Astrocyte (in vitro differentiated cells and primary cell): ENCODE measurements at regions not wholly inside any gene's neighbourhood (a gene's known extent, or its start where the extent isn't known, plus 50 kb on each side); places are given as distances from the start of the nearest gene placed in this dataset.

Experiments used
- DNase-seq: peaks from one replicate; pipeline ENCODE4 v3.0.0-alpha.2; 2010; ENCODE audit warnings: low read depth
- FAIRE-seq: peaks from 2 replicates; lab custom pipeline; 2011; peaks lifted over from hg19 to GRCh38; lab: Jason Lieb, UNC
- H2AFZ ChIP-seq: 2 replicates; pipeline ENCODE4 v1.6.0; 2012; ENCODE audit warnings: low read depth, low read length, inconsistent platforms
- H3K27ac ChIP-seq: 2 replicates; pipeline ENCODE4 v1.5.1; 2011; ENCODE audit warnings: low read depth, low read length, inconsistent platforms
- H3K27me3 ChIP-seq: 2 replicates; pipeline ENCODE4 v1.6.0; 2011; ENCODE audit warnings: low read length, inconsistent platforms; ENCODE audit not compliant: insufficient read depth
- H3K36me3 ChIP-seq: 2 replicates; pipeline ENCODE4 v1.5.1; 2011; ENCODE audit warnings: low read length, inconsistent platforms; ENCODE audit not compliant: insufficient read depth
- H3K4me1 ChIP-seq: 2 replicates; pipeline ENCODE4 v1.5.1; 2011; ENCODE audit warnings: low read length, inconsistent platforms; ENCODE audit not compliant: insufficient read depth
- H3K4me2 ChIP-seq: 2 replicates; pipeline ENCODE4 v1.6.0; 2012; ENCODE audit warnings: low read length, inconsistent platforms
- H3K4me3 ChIP-seq: 2 replicates; pipeline ENCODE4 v1.5.1; 2011; ENCODE audit warnings: low read depth, mild to moderate bottlenecking, low read length, inconsistent platforms; ENCODE audit not compliant: insufficient read depth
- H3K79me2 ChIP-seq: 2 replicates; pipeline ENCODE4 v1.6.0; 2012; ENCODE audit warnings: mild to moderate bottlenecking, low read length, inconsistent platforms; ENCODE audit not compliant: insufficient read depth
- H3K9ac ChIP-seq: 2 replicates; pipeline ENCODE4 v1.6.0; 2012; ENCODE audit warnings: mild to moderate bottlenecking, low read length, inconsistent platforms
- H3K9me3 ChIP-seq: 2 replicates; pipeline ENCODE4 v1.5.1; 2012; ENCODE audit warnings: low read depth, mild to moderate bottlenecking, low read length, inconsistent platforms; ENCODE audit not compliant: insufficient read depth
- H4K20me1 ChIP-seq: 2 replicates; pipeline ENCODE4 v1.6.0; 2012; ENCODE audit warnings: low read length, inconsistent platforms; ENCODE audit not compliant: insufficient read depth
- H3K27ac Mint-ChIP-seq: one replicate; pipeline ENCODE4 v1.8.0; 2021; ENCODE audit warnings: mild to moderate bottlenecking, mixed read lengths; ENCODE audit not compliant: unreplicated experiment
- H3K27me3 Mint-ChIP-seq: one replicate; pipeline ENCODE4 v1.8.0; 2021; ENCODE audit warnings: low read depth, mixed read lengths; ENCODE audit not compliant: unreplicated experiment
- H3K36me3 Mint-ChIP-seq: one replicate; pipeline ENCODE4 v1.8.0; 2021; ENCODE audit warnings: low read depth, mixed read lengths; ENCODE audit not compliant: unreplicated experiment
- H3K4me1 Mint-ChIP-seq: one replicate; pipeline ENCODE4 v1.8.0; 2021; ENCODE audit warnings: low read depth, mixed read lengths; ENCODE audit not compliant: unreplicated experiment
- H3K4me3 Mint-ChIP-seq: one replicate; pipeline ENCODE4 v1.8.0; 2021; ENCODE audit warnings: mild to moderate bottlenecking, moderate library complexity, mixed read lengths; ENCODE audit not compliant: unreplicated experiment
- H3K9me3 Mint-ChIP-seq: one replicate; pipeline ENCODE4 v1.8.0; 2021; ENCODE audit warnings: mild to moderate bottlenecking, mixed read lengths; ENCODE audit not compliant: unreplicated experiment
- EZH2 ChIP-seq: IDR thresholded peaks from 2 replicates; pipeline ENCODE4 v1.6.1; 2012; ENCODE audit warnings: mild to moderate bottlenecking, low read length, inconsistent platforms; ENCODE audit not compliant: insufficient read depth
- TF ChIP-seq, protein P1 (sequence below): IDR thresholded peaks from 2 replicates; pipeline ENCODE4 v1.5.1; 2011; ENCODE audit warnings: low read depth, mild to moderate bottlenecking, inconsistent platforms, low read length, moderate library complexity; ENCODE audit not compliant: insufficient read depth

GRCh38 chr4:161186750-161187149 lies 977.0 kb downstream of the FSTL5 start:
- Histone ChIP-seq H3K4me1 (peaks cover 7% of the 10 kb centered on the region), H3K4me3 (no peak overlapping the region), H2AFZ (no peak overlapping the region), H3K79me2 (no peaks in the 10 kb centered on the region), H3K9me3 (no peaks in the 10 kb centered on the region), H3K36me3 (no peaks in the 10 kb centered on the region), H3K27me3 (no peaks in the 10 kb centered on the region), H3K27ac (no peak overlapping the region), H4K20me1 (no peaks in the 10 kb centered on the region), H3K4me2 (no peak overlapping the region), H3K9ac (no peak overlapping the region)
- DNase-seq (no peak), FAIRE-seq (no peak)
- Mint-ChIP-seq H3K36me3 (no peaks in the 10 kb centered on the region), H3K4me1 (peaks cover 16% of the 10 kb centered on the region), H3K27me3 (no peaks in the 10 kb centered on the region), H3K9me3 (no peaks in the 10 kb centered on the region), H3K27ac (no peak overlapping the region), H3K4me3 (no peak overlapping the region)
- TF ChIP-seq EZH2 = no peak
- TF ChIP-seq, protein P1, sequence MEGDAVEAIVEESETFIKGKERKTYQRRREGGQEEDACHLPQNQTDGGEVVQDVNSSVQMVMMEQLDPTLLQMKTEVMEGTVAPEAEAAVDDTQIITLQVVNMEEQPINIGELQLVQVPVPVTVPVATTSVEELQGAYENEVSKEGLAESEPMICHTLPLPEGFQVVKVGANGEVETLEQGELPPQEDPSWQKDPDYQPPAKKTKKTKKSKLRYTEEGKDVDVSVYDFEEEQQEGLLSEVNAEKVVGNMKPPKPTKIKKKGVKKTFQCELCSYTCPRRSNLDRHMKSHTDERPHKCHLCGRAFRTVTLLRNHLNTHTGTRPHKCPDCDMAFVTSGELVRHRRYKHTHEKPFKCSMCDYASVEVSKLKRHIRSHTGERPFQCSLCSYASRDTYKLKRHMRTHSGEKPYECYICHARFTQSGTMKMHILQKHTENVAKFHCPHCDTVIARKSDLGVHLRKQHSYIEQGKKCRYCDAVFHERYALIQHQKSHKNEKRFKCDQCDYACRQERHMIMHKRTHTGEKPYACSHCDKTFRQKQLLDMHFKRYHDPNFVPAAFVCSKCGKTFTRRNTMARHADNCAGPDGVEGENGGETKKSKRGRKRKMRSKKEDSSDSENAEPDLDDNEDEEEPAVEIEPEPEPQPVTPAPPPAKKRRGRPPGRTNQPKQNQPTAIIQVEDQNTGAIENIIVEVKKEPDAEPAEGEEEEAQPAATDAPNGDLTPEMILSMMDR = no peak

DNA sequence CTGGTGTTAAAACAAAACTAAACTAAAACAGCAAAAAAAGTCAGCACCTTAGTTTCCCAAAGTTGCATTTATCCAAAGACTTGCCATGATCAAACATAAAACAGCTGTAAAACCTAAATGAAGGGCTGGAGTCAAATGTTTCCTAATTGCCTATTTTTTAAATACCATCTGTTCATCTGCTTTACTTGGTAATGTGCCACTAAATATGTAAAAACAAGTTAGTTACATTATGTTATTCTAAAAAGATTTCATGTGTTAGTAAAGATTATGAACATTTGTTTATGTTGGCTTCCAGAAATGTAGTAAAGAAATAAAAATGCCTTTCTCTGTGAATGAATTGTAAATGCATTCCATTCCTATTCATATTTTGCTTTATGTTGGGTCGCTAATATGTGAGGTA lies 977.8 kb downstream of the FSTL5 start:
- peaks cover 13% of the 10 kb centered on the region for H3K4me1 Mint-ChIP-seq
- H3K27ac ChIP-seq = no peak overlapping the region
- H3K9me3 ChIP-seq = no peaks in the 10 kb centered on the region
- H3K4me2 ChIP-seq = no peak overlapping the region
- no peak for FAIRE-seq
- H4K20me1 ChIP-seq = no peaks in the 10 kb centered on the region
- no peak overlapping the region for H3K4me3 Mint-ChIP-seq
- H3K36me3 ChIP-seq = no peaks in the 10 kb centered on the region
- no peak overlapping the region for H3K27ac Mint-ChIP-seq
- no peaks in the 10 kb centered on the region for H3K79me2 ChIP-seq
- H3K4me1 ChIP-seq = peaks cover 7% of the 10 kb centered on the region
- H3K36me3 Mint-ChIP-seq = no peaks in the 10 kb centered on the region
- DNase-seq = no peak
- no peak overlapping the region for H3K4me3 ChIP-seq
- no peaks in the 10 kb centered on the region for H3K27me3 Mint-ChIP-seq
- H2AFZ ChIP-seq = no peak overlapping the region
- no peaks in the 10 kb centered on the region for H3K9me3 Mint-ChIP-seq
- H3K9ac ChIP-seq = no peak overlapping the region
- H3K27me3 ChIP-seq = no peaks in the 10 kb centered on the region
- TF ChIP-seq, protein P1 = no peak
- no peak for TF ChIP-seq EZH2

- Histone ChIP-seq H3K27ac (no peak overlapping the region), H4K20me1 (no peaks in the 10 kb centered on the region), H3K4me2 (no peak overlapping the region), H3K36me3 (no peaks in the 10 kb centered on the region), H3K4me3 (no peak overlapping the region), H3K9me3 (no peaks in the 10 kb centered on the region), H3K79me2 (no peaks in the 10 kb centered on the region), H3K27me3 (no peaks in the 10 kb centered on the region), H3K9ac (no peak overlapping the region), H2AFZ (no peak overlapping the region), H3K4me1 (no peaks in the 10 kb centered on the region)
- Mint-ChIP-seq H3K27me3 (no peaks in the 10 kb centered on the region), H3K9me3 (no peaks in the 10 kb centered on the region), H3K27ac (no peak overlapping the region), H3K4me1 (no peaks in the 10 kb centered on the region), H3K4me3 (no peak overlapping the region), H3K36me3 (no peaks in the 10 kb centered on the region)
- DNase-seq (no peak), FAIRE-seq (no peak)
- TF ChIP-seq, protein P1 = no peak
Observed at GRCh38 chr4:161183729-161184128, 980.1 kb downstream of the FSTL5 start.
